GM18519 (cell line): ENCODE measurements at regions not wholly inside any gene's neighbourhood (a gene's known extent, or its start where the extent isn't known, plus 50 kb on each side); places are given as distances from the start of the nearest gene placed in this dataset.
A peak's percentile ranks its signal among the peaks of the same experiment; 100 is the strongest.

ENCODE experiments used
- ATAC-seq: cut with Tn5 transposase; IDR thresholded peaks from one replicate; pipeline ENCODE4 v1.9.1; 2021; ENCODE audit warnings: mild to moderate bottlenecking, moderate library complexity; ENCODE audit not compliant: unreplicated experiment, low FRiP score

DNA sequence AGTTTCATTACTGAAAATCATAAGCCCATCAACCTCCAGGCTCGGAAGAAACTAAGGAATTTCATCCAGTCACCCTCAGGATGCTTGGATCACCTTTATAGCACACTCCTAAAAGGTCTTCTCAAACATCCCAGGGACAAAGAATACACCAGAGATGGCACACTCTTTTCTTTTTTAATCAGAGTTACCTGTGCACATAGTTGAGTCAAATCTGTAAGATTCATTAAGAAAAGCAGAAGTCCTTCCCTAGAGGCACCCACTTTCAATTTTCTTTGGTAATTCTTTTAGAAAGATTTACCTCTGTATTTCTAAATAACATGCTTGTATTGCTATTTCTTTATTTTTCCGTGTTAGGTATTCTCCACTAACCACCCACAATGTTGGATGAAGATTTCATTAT lies 50.6 kb upstream of the IL6 start:
- peak; percentile 61 for ATAC-seq

DNA sequence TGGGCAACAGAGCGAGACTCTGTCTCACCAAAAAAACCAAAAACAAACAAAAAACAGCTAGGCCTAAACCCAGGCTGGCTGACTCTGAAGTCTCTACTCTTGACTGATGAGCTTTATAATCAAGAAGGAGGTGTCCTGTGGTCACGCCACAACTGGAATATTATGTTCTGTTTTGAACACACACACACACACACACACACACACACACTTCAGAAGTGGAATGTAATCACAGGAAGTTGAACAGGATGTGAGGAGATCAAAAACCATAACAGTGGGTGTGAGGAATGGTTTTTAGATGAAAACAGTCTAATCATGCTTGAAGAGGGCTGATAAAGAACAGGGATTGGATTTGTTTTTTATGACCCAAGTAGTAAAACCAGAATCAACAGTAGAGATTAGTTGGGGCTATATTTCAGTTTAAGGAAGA lies 51.1 kb upstream of the IL6 start:
- no peak for ATAC-seq

DNA sequence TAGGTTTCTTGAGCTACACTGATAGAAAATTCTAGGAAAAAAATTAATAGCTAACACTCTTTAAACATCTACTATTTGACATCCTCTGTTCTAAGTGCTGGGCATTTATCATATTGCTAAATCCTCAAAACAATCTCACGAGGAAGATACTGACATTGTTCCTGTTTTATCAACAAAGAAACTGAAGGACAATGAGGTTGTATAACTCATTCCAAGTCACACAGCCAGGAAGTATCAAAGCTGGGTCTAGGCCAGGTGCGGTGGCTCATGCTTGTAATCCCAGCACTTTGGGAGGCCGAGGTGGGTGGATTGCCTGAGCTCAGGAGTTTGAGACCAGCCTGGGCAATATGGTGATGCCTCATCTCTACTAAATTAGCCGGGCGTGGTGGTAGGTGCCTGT lies 51.6 kb upstream of the IL6 start:
- no peak for ATAC-seq

DNA sequence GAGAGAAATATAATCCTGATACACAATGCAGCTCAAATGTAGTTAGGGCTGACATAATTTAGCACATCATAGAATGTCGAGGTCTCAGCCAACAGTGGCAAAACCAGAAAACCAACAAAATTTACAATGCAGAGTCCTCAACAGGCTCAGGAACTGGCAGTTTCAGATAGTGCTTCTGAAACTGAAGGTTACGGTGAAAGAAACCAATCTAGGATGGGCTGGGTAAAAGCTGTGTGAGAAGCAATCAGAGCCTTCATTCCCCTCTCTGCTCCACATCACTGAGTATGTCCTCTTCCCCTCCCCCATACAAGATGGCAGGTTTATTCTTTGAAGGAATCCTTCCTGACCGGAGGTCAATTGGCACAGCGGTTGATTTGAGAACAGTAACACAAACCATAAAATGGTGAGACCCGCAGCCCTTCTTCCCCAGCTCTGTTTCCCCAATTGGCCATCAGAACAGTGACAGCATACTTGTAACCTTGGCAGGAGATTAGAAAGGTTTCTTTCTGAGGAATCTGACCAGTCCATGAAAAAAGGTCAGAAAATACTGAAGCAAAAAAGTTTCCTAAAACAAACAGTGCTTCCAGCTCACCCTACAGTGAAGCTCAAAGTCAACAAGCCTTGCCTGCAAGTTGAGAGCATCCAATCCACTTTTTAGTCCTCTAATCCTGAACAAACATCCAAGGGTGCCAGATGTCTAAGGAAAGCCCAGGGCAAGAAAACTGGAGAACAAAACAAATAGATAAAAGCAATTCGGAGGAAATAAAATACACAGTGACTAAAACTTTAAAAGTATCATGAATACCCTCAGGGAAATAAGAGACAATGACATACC lies 53.9 kb upstream of the IL6 start:
- peak; percentile 60 for ATAC-seq

DNA sequence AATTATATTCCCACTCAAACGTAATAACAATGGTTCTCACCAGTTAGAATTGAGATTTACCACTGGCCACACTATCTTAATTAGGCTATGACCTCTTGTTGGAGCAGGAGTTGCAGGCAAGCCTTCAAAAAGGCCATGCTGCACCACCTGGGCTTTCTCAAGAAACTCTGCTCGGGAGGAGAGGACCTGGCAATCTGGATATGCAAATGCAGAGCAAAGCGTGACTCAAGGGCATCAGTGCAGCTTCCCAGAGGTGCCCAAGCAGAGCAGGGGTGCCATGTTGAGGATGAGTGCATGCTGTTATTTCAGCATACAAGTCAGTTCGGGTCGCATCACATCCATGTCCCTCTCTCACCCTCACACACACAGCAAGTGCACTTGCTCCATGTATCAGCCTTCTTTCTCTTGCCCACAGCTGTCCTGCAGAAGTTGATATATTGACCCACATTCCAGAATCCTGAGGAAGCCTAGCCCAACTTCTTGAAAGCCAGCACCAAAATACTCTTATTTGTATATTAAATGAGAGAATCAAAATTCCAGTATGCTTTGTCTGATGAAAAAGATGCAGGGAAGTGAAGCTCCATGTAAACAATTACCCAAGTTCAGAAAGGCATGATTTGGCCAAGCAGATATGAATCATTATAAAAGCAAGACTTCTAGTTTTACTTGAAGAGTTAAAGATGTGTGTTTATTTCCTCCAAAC lies 55.7 kb upstream of the IL6 start:
- ATAC-seq, result no peak

DNA sequence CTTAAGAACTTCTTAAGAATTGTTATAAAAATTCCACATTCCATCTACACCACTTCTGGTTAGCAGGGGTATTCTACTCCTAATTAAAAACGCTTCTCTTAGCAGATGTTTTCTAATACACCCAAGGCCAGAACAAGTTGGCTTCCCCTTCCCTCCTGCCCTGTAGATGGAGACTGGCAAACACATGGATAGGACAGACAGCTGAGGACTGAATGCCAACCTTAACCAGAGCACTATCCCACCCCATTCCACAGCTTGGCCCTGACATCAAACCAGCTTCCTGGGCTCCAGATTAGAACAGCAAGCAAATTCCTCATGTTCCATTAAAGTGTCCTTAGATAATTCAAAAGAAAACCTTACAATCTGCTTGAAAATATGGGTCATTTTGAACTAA lies 56.6 kb upstream of the IL6 start:
- no peak for ATAC-seq

DNA sequence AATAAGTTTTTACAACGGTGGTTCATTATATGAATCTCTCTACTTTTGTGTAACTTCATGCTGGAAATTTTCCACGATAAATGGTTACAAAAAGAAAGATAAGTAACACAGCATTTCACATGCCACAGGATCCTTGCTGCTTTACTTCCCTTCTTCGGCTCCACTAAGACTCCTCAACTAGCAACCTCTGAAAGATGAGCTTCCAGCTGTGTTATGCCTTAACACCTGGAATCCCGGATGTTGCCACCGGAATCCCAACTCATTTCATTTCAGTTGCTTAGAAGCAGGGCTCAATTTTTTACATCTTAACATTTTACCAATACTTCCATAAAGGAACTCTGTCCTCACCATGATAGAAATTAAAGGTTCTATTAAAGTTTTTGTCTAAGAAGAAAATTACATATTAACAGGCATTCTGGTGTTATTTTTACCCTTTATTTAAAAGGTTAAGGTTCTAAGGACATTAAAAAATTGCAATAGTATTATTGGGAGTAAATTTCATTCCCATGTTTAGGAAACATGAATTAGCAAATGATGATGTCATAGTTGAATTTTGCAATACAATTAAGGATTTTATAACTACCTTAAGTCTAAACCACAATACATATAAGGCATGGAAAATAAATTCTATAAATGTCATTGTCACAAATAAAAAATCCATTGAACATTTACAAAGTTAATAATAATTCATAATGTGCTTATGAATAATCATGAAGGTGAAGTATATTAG lies 57.1 kb upstream of the IL6 start:
- no peak for ATAC-seq

DNA sequence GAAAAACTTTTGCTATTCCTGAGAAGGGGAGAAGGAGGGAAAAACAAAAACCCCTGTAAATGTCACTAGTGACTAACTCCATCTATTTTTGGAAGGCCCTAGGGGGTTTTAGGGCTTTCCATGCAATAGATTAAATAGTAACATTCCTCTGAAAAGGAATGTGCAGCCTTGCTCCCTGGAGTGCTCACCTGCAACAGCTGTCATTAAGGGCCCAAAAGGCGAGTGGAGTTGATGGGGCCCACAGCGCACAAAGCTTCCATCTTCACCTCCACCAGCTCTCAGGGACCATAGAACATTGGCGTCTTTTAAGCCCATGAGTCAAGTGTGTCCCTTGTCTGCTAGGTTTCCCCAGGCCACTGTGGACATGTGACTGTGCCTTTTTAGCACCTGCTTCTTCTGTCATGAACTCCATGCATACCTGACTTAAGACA lies 58.0 kb upstream of the IL6 start:
- ATAC-seq, result no peak

DNA sequence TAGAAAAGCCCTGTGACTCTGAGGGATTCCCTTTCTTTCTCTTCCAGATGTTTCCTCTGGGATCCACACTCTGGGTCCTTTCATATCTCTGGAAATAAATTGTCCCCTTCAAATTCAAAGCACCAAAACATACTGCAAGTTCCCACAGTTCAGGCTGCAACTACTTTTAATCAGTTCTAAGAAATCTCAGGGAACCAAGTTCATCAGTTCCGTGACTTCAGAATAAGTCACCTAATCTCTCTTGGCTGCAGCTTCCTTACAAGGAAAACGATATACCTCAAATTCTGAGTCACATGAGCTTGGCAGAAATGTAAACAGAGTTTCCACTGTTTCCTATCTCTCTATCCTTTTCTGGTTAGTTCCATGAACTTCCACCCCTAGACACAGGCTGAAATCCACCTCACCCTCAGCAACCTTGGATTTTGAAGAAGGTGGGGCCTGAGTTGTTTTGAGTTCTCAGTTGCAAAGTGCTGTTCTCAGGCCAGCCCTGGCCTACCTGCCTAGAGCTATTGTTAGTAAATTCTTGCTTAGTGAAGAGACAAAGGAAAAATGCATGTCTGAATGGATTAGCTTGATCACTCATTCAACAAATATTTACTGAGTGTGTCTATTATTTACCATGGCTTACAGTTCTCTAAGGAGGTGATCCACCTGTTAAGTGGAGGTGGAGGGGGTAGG lies 59.3 kb upstream of the IL6 start:
- ATAC-seq, result no peak

DNA sequence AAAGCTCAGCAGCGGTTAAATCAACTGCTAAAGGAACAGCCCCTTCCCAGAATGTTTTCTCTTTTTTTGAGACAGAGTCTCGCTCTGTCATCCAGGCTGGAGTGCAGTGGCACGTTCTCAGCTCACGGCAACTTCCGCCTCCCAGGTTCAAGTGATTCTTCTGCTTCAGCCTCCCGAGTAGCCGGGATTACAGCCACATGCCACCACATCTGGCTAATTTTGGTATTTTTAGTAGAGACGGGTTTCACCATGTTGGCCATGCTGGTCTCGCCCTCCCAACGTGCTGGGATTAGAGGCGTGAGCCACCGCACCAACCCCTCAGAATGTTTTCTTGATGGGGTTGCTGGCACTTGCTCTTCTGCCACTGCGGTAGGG lies 59.8 kb upstream of the IL6 start:
- ATAC-seq, result no peak

DNA sequence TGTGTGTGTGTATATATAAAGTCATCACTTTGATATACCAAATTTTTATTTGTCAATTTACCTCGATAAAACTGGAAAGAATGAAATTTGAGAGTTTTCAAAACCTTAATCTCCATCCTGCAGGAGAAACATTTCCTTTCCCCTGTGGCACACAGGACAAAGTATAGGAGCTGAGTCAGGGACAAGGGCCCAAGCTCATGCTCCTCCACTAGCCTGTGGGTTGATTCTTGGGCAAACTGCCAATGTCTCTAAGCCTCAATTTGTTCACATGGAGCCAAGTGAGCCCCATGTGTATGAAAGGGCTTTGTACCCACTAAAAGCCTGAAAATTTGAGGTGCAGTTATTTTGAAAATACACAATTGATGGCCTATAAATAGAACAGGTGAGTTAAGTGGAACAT lies 60.3 kb upstream of the IL6 start:
- no peak for ATAC-seq

DNA sequence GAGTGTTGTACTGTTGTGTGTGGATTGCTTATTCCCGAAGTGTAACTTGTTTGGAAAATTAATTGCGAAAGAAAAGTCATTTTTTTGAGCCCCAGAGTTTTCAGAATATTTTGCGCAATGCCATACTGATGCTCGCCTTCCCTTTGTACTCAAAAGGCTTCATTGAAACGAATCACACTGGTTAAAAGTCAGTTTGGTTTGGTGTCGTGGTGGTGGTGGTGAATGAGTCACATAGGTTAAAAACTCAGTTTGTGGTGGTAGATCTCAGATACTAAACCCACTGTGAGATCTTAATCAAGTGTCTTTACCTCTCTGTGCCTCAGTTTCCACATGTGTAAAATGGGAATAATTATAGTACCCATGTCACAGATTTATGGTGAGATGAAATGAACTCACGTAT lies 61.1 kb upstream of the IL6 start:
- no peak for ATAC-seq

DNA sequence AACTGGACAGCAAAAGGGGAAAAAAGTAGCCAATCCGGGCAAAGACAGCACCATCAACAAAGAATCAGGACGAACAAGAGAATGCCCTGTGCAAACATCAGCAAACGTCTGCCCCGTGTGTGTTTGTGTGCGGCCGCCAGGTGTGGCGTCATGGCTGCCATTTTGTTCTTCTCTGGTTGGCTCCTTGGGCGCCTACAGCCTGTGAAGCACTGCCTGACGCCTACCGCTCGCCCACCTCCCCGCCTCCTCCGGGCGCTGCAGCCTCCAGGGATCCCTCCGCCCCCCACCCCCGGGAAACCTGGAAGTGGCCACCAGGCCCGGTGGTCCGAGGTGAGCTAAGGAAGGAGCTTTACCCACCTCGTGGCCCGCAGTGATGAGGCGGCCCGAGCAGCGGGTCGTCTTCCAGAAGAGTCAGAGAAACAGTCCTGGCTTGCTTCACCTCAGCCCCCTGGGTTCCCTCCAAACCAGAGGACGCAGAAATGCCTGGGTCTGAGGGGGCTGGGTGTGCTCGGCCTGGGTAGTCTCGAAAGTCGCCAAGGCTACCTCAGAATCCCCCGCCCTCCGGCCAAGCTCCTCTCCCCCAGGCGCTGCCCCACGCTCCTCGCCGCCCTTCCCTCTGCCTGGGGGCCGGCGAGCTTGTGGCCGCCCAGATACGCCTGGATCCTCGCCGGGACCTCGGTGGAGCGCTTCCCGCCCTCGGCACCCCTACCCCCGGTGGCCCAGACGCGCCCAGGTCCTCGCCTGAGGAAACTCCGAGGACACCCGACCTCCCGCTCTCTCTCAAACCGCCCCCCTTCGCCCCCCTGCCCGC lies 61.8 kb upstream of the IL6 start:
- no peak for ATAC-seq

DNA sequence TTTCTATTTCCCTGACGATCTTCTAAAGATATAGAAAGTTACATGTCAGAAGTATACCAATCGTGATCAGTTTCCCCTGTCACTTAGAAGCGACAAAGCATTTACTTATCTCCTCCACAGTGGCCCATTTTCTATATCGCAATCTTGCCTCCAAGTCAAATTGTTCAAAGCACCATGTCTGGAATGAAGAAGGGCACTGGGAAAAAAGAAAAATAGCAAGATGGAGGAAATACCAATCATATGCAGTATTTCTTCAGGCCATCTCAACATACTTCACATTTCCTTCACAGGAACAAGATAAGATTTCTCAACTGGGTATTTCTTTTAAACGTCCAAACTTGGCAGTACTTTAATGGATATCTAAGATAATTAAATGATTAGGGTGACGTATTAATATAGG lies 63.3 kb upstream of the IL6 start:
- no peak for ATAC-seq

DNA sequence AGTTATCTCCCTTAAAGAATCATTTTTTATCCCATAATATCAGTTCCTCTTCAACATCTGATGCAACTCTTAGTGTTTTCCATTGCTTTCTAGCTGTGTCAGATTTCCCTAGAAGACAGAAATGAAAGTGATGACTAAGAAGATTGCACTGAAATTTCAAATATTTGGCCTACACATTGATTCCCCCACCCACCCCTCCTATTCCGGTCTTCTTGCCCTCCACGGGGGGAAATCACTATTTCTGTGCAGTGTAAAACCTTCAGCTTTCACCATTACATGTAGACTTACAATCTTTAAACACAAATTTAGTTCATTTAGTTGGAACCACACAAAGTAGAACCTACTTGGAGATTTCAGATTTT lies 63.7 kb upstream of the IL6 start:
- ATAC-seq, result no peak

DNA sequence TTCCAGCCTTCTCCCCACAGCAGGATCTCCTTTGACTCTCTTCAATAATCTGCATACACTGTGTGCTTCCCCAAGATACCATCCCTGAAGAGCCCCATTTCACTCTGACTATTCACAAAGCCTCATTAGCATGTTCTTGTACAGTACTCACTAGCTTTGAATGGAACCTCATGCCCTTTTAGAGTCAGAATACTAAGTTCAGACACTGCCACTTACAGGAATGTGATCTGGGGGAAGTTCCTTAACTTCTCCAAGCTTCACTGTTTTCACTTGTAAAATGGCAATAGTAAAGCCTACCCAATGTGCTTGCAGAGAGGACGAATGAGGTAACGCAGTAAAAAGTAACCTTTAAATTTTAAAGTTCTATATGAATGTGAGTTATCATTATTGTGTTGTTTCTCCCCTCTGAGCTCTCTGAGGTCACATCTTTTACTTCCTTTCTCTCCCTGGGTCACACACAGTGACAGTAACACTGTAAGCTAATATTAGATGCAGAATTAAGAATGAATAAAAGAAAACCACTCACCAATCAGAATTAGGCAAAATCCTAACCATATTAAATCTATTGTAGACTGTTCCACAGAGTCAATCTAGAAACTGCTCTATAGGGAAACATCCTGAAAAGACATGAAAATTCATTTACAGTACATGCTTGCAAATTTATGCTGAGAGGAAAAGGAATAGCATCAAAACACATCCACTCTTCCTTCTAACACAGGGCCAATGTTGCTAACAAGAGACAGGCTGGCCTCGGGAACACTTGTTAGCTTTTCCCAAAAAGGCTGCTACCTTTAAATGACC lies 64.2 kb upstream of the IL6 start:
- ATAC-seq, result no peak

DNA sequence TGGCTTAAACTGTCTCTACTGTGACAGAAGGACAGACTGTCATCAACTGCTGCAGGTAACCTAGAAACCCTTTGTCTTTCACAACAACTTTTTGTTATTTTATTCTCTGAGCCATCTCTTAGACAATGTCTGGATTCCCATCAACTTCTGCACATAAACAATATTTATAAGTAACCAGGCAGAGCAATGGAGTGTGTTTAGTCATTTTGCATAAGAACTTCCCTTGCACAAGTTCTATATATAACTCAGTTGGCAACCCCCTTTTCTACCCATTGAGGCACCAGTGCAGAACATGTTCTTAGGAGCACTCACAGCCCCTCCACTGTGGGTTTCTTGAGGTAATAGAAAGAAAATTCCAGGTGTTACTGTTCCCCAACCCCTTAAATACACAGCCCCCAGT lies 65.0 kb upstream of the IL6 start:
- no peak for ATAC-seq

DNA sequence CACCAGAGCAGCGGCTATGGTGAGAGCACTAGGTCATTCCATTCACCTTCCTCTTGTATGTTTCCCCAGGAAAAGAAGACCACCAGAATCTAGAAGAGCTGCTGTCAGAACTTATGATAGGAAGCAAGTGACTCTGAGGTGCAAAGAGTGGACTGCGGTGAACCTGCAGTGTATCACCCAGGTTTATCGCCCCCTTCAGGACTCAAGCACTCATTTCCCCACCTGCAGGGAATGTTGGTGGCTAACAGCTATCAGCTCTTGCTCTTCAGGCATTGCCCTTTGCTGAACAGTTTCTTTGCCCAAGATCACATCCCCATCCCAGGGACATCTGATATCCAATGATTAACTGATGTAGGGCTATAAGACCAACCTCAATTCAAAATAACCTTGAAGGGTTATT lies 66.3 kb upstream of the IL6 start:
- ATAC-seq, result no peak

DNA sequence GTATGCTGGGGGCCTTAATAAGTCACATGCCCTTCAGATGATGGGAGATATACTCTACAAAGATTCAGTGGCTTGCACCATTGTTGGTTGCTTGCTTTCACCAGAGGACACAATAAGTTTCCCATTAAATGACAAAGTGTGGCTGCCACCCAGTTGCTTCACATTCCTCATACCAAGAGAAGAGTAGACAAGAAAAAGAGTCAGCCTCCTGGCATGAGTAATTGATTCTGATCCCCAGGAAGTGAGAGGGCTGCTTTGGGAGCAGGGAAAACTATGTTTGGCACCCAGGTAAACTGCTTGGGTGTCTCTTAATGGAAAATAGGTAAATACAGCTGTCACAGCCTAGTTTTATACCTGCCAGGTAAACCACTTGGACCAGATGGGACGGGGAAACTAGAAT lies 66.7 kb upstream of the IL6 start:
- ATAC-seq, result no peak
